HUES6 (cell line): ENCODE measurements at regions not wholly inside any gene's neighbourhood (a gene's known extent, or its start where the extent isn't known, plus 50 kb on each side); places are given as distances from the start of the nearest gene placed in this dataset.

Experiments
- H3K27ac ChIP-seq: 2 replicates; pipeline ENCODE4 v1.7.0; 2013; ENCODE audit warnings: low read depth, mild to moderate bottlenecking, low read length, inconsistent platforms
- H3K27me3 ChIP-seq: 2 replicates; pipeline ENCODE4 v1.6.1; 2013; ENCODE audit warnings: low read length; ENCODE audit not compliant: control insufficient read depth, insufficient read depth
- H3K36me3 ChIP-seq: 2 replicates; pipeline ENCODE4 v1.6.1; 2013; ENCODE audit warnings: low read length; ENCODE audit not compliant: control insufficient read depth, insufficient read depth
- H3K4me1 ChIP-seq: 2 replicates; pipeline ENCODE4 v1.6.1; 2013; ENCODE audit warnings: low read length; ENCODE audit not compliant: control insufficient read depth, insufficient read depth
- H3K4me3 ChIP-seq: 2 replicates; pipeline ENCODE4 v1.5.1; 2013; ENCODE audit warnings: low read depth, low read length
- H3K9ac ChIP-seq: one replicate; pipeline ENCODE4 v1.6.1; 2013; ENCODE audit warnings: mild to moderate bottlenecking, low read length
- H3K9me3 ChIP-seq: 2 replicates; pipeline ENCODE4 v1.6.1; 2013; ENCODE audit warnings: low read depth, low read length; ENCODE audit not compliant: control insufficient read depth, insufficient read depth

GRCh38 chr9:1415146-1415545 is 365.0 kb downstream of the DMRT2 start:
- Histone ChIP-seq H3K4me3 (no peak overlapping the region), H3K27ac (no peak overlapping the region), H3K9me3 (no peaks in the 10 kb centered on the region), H3K27me3 (no peaks in the 10 kb centered on the region), H3K9ac (no peak overlapping the region), H3K36me3 (no peaks in the 10 kb centered on the region), H3K4me1 (no peaks in the 10 kb centered on the region)

GRCh38 chr9:1416261-1416660 is 366.1 kb downstream of the DMRT2 start:
- H3K4me1 ChIP-seq, result no peaks in the 10 kb centered on the region
- H3K4me3 ChIP-seq, result no peak overlapping the region
- H3K27me3 ChIP-seq, result no peaks in the 10 kb centered on the region
- H3K36me3 ChIP-seq, result no peaks in the 10 kb centered on the region
- no peaks in the 10 kb centered on the region for H3K9me3 ChIP-seq
- H3K27ac ChIP-seq, result no peak overlapping the region
- no peak overlapping the region for H3K9ac ChIP-seq

GRCh38 chr9:1421436-1421835 is 371.3 kb downstream of the DMRT2 start:
- H3K9me3 ChIP-seq, result peaks cover 9% of the 10 kb centered on the region
- no peak overlapping the region for H3K9ac ChIP-seq
- no peak overlapping the region for H3K4me3 ChIP-seq
- H3K36me3 ChIP-seq, result no peaks in the 10 kb centered on the region
- no peaks in the 10 kb centered on the region for H3K27me3 ChIP-seq
- no peak overlapping the region for H3K27ac ChIP-seq
- H3K4me1 ChIP-seq, result no peaks in the 10 kb centered on the region

GRCh38 chr9:1427875-1428274 is 377.7 kb downstream of the DMRT2 start:
- Histone ChIP-seq H3K36me3 (no peaks in the 10 kb centered on the region), H3K9me3 (peaks cover 9% of the 10 kb centered on the region), H3K9ac (no peak overlapping the region), H3K27ac (no peak overlapping the region), H3K4me3 (no peak overlapping the region), H3K4me1 (no peaks in the 10 kb centered on the region), H3K27me3 (no peaks in the 10 kb centered on the region)

DNA sequence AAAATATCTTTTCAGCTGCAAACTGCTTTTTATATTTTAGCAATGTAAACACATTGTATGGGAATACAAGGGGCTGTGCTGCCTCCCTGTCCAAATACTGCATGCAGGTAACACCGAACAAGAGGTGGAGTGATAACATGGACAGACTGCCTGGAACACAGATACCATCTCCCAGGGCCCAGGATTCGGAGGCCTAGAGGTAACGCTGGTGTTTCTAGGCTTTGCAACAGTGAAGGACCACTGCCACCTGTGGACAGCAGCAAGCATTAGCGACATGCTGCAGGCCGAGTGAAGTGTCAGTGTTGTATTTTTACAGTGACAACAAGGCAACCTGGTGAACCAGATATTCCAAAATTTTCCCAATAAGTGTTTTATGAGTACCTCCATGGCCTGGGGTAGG is 379.1 kb downstream of the DMRT2 start:
- H3K9me3 ChIP-seq, result peaks cover 9% of the 10 kb centered on the region
- H3K27ac ChIP-seq, result no peak overlapping the region
- H3K4me1 ChIP-seq, result no peaks in the 10 kb centered on the region
- no peak overlapping the region for H3K9ac ChIP-seq
- H3K36me3 ChIP-seq, result no peaks in the 10 kb centered on the region
- H3K27me3 ChIP-seq, result no peaks in the 10 kb centered on the region
- no peak overlapping the region for H3K4me3 ChIP-seq

GRCh38 chr9:1431461-1431860 is 381.3 kb downstream of the DMRT2 start:
- no peaks in the 10 kb centered on the region for H3K4me1 ChIP-seq
- H3K27me3 ChIP-seq, result no peaks in the 10 kb centered on the region
- no peak overlapping the region for H3K9ac ChIP-seq
- H3K36me3 ChIP-seq, result no peaks in the 10 kb centered on the region
- no peak overlapping the region for H3K4me3 ChIP-seq
- no peaks in the 10 kb centered on the region for H3K9me3 ChIP-seq
- no peak overlapping the region for H3K27ac ChIP-seq

- no peaks in the 10 kb centered on the region for H3K27me3 ChIP-seq
- no peaks in the 10 kb centered on the region for H3K9me3 ChIP-seq
- no peak overlapping the region for H3K4me3 ChIP-seq
- no peaks in the 10 kb centered on the region for H3K4me1 ChIP-seq
- H3K36me3 ChIP-seq, result no peaks in the 10 kb centered on the region
- no peak overlapping the region for H3K9ac ChIP-seq
- H3K27ac ChIP-seq, result no peak overlapping the region
Measured at GRCh38 chr9:1434052-1434767, 384.1 kb downstream of the DMRT2 start.

GRCh38 chr9:1434811-1435210 is 384.7 kb downstream of the DMRT2 start:
- H3K9me3 ChIP-seq, result no peaks in the 10 kb centered on the region
- no peaks in the 10 kb centered on the region for H3K4me1 ChIP-seq
- H3K27me3 ChIP-seq, result no peaks in the 10 kb centered on the region
- no peak overlapping the region for H3K27ac ChIP-seq
- H3K9ac ChIP-seq, result no peak overlapping the region
- H3K36me3 ChIP-seq, result no peaks in the 10 kb centered on the region
- H3K4me3 ChIP-seq, result no peak overlapping the region

DNA sequence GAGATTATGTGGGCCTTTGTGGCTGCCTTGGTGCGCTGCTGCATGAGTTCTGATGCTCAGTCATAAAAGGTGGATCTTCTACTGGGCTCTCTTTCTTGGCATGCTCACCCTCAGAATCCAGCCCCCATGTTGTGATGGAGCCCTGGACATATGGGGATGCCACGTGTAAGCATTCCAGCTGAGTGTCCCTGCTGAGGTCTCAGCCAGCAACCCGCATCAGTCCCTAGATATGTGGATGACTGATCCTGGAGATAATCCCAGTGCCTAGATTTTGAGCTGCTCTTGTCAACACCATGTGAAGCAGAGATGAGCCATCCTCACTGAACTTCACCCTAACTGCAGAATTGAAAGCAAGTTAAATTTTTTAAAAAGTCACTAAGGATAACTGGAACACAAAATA is 390.1 kb downstream of the DMRT2 start:
- H3K27me3 ChIP-seq, result no peaks in the 10 kb centered on the region
- H3K4me3 ChIP-seq, result no peak overlapping the region
- H3K9me3 ChIP-seq, result no peaks in the 10 kb centered on the region
- H3K4me1 ChIP-seq, result no peaks in the 10 kb centered on the region
- H3K27ac ChIP-seq, result no peak overlapping the region
- no peak overlapping the region for H3K9ac ChIP-seq
- no peaks in the 10 kb centered on the region for H3K36me3 ChIP-seq

DNA sequence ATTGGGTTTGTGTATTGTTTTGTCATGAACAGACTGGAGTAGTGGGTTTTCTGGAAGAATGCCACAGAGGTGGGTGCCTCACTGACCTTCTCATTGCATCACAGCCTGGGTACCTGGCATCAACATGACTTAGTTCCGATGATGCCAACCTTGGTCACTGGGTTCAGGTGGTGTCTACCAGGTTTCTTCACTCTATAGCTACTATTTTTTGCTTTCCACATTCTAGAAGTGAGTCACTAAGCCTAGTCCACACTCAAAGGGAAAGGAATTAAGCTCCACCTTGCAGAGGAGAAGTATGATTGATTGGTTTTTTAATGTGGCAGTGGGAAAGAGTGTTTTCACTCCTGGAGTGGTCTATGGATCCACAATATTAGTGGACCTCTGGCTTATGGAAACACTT is 391.9 kb downstream of the DMRT2 start:
- no peaks in the 10 kb centered on the region for H3K4me1 ChIP-seq
- no peaks in the 10 kb centered on the region for H3K27me3 ChIP-seq
- no peaks in the 10 kb centered on the region for H3K36me3 ChIP-seq
- H3K4me3 ChIP-seq, result no peak overlapping the region
- H3K9ac ChIP-seq, result no peak overlapping the region
- no peak overlapping the region for H3K27ac ChIP-seq
- no peaks in the 10 kb centered on the region for H3K9me3 ChIP-seq

DNA sequence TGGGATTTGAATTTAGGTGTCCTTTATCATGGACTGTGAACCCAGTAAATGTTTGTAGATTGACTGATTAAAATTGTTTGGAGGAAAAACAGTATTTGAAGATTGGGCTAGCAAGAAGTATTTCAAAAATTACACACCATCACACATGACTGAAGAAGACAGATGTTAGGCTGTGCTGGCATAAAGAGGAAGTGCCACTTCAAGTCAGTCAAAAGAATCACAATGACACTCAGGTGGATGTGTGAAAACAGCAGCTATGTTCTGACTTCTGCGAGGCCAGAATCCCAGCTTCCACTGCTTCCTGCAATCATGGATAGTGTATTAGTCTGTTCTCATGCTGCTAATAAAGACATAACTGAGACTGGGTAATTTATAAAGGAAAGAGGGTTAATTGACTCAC is 393.3 kb downstream of the DMRT2 start:
- Histone ChIP-seq H3K9me3 (no peaks in the 10 kb centered on the region), H3K27me3 (no peaks in the 10 kb centered on the region), H3K4me3 (no peak overlapping the region), H3K4me1 (no peaks in the 10 kb centered on the region), H3K36me3 (no peaks in the 10 kb centered on the region), H3K9ac (no peak overlapping the region), H3K27ac (no peak overlapping the region)

- no peaks in the 10 kb centered on the region for H3K9me3 ChIP-seq
Measured at GRCh38 chr9:1446671-1447070, 396.5 kb downstream of the DMRT2 start.

More at GRCh38 chr9:1446671-1447070, 396.5 kb downstream of the DMRT2 start:
- no peak overlapping the region for H3K27ac ChIP-seq
- H3K4me3 ChIP-seq, result no peak overlapping the region
- H3K9ac ChIP-seq, result no peak overlapping the region
- H3K4me1 ChIP-seq, result no peaks in the 10 kb centered on the region
- H3K27me3 ChIP-seq, result no peaks in the 10 kb centered on the region
- no peaks in the 10 kb centered on the region for H3K36me3 ChIP-seq
